ENCODE measurements at regions not wholly inside any gene's neighbourhood (a gene's known extent, or its start where the extent isn't known, plus 50 kb on each side); places are given as distances from the start of the nearest gene placed in this dataset.

- TF ChIP-seq CTCF (conservative IDR thresholded peaks at IDR 0.05; ENCODE audit: low read length) (no peak), EZH2phosphoT487 (IDR thresholded peaks at IDR 0.05; ENCODE audit: borderline replicate concordance) (no peak)
Observed at GRCh38 chr3:130609166-130609979, 92.4 kb downstream of the COL6A6 start.
